KMS-11 (cell line): ENCODE measurements at regions not wholly inside any gene's neighbourhood (a gene's known extent, or its start where the extent isn't known, plus 50 kb on each side); places are given as distances from the start of the nearest gene placed in this dataset.

ENCODE experiments used
- H2AFZ ChIP-seq: fragments of 200-600 bp; sonication (generic); 2 replicates; pipeline ENCODE4 v1.6.1; 2016; ENCODE audit warnings: antibody characterized with exemption, mixed run types, low read depth
- H3K27ac ChIP-seq: fragments of 200-600 bp; sonication (generic); 2 replicates; pipeline ENCODE4 v1.6.1; 2016; ENCODE audit warnings: mild to moderate bottlenecking, mixed run types
- H3K27me3 ChIP-seq: fragments of 200-600 bp; sonication (generic); 2 replicates; pipeline ENCODE4 v1.6.1; 2017; ENCODE audit warnings: mild to moderate bottlenecking, low read depth, mixed run types, moderate library complexity; ENCODE audit not compliant: insufficient read depth
- H3K36me3 ChIP-seq: fragments of 200-600 bp; sonication (generic); 2 replicates; pipeline ENCODE4 v1.6.1; 2017; ENCODE audit warnings: mild to moderate bottlenecking, mixed run types; ENCODE audit not compliant: insufficient read depth
- H3K4me1 ChIP-seq: fragments of 200-600 bp; sonication (generic); 2 replicates; pipeline ENCODE4 v1.6.1; 2016; ENCODE audit warnings: mild to moderate bottlenecking, low read depth, mixed run types; ENCODE audit not compliant: poor library complexity, severe bottlenecking
- H3K4me2 ChIP-seq: fragments of 200-600 bp; sonication (generic); 2 replicates; pipeline ENCODE4 v1.7.0; 2016; ENCODE audit warnings: mild to moderate bottlenecking, mixed run types
- H3K4me3 ChIP-seq: fragments of 200-600 bp; sonication (generic); IDR thresholded peaks from 2 replicates; pipeline ENCODE4 v1.6.1; 2017; ENCODE audit warnings: low read depth, low read length, mixed read lengths; ENCODE audit not compliant: insufficient read depth
- H3K79me2 ChIP-seq: fragments of 200-600 bp; sonication (generic); 2 replicates; pipeline ENCODE4 v1.6.1; 2016; ENCODE audit warnings: low read depth, mixed run types; ENCODE audit not compliant: insufficient read depth
- H3K9ac ChIP-seq: fragments of 200-600 bp; sonication (generic); 2 replicates; pipeline ENCODE4 v1.6.1; 2016; ENCODE audit warnings: mild to moderate bottlenecking, mixed run types
- H4K20me1 ChIP-seq: fragments of 200-600 bp; sonication (generic); 2 replicates; pipeline ENCODE4 v1.6.1; 2016; ENCODE audit warnings: mild to moderate bottlenecking, mixed run types; ENCODE audit not compliant: insufficient read depth
- TF ChIP-seq, protein P1 (sequence below): fragments of 200-600 bp; sonication (generic); conservative IDR thresholded peaks from 2 replicates; pipeline ENCODE4 v1.6.1; 2017; ENCODE audit warnings: low read depth, mild to moderate bottlenecking, antibody characterized with exemption, low read length, moderate library complexity, mixed read lengths

DNA sequence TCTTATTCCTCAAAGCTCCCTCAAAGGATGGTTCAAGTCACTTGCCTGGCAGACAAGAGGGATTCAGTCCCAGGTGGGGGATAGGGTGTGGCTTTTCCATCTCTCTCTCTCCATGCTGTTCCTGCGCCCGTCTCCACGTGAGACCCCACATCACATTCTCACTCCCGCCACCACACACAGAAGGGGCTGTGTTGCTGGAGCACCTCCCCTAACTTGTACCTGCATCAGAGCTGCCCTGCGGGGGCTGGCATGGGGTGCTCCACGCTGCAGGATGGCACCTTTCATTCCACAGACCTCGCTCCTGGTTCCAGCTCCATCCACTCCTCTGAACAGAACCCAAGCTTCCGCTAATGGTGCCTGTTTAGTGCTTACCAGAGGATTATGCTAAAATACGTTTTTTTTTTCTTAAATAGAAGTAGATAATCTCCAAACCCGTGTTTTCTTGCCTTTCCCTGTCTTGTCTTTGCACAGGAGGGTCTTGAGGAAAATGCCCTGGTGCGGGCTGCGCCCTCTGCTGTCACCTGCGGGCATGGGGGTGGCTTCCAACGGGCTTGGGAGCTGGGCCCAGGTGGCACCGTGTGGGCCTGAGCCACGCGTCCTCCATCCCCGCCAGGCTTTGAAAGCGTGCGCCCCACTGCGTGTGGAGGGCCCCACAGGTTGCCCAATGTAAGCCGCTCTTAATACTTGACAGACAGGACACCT lies 985.6 kb downstream of the BRD1 start:
- no peak overlapping the region for H3K9ac ChIP-seq
- no peaks in the 10 kb centered on the region for H3K4me1 ChIP-seq
- H2AFZ ChIP-seq, result no peak overlapping the region
- no peak overlapping the region for H3K27ac ChIP-seq
- no peaks in the 10 kb centered on the region for H3K36me3 ChIP-seq
- no peaks in the 10 kb centered on the region for H3K79me2 ChIP-seq
- no peak overlapping the region for H3K4me3 ChIP-seq
- no peaks in the 10 kb centered on the region for H3K27me3 ChIP-seq
- TF ChIP-seq, protein P1, sequence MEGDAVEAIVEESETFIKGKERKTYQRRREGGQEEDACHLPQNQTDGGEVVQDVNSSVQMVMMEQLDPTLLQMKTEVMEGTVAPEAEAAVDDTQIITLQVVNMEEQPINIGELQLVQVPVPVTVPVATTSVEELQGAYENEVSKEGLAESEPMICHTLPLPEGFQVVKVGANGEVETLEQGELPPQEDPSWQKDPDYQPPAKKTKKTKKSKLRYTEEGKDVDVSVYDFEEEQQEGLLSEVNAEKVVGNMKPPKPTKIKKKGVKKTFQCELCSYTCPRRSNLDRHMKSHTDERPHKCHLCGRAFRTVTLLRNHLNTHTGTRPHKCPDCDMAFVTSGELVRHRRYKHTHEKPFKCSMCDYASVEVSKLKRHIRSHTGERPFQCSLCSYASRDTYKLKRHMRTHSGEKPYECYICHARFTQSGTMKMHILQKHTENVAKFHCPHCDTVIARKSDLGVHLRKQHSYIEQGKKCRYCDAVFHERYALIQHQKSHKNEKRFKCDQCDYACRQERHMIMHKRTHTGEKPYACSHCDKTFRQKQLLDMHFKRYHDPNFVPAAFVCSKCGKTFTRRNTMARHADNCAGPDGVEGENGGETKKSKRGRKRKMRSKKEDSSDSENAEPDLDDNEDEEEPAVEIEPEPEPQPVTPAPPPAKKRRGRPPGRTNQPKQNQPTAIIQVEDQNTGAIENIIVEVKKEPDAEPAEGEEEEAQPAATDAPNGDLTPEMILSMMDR, result no peak
- no peak overlapping the region for H3K4me2 ChIP-seq
- H4K20me1 ChIP-seq, result no peaks in the 10 kb centered on the region

DNA sequence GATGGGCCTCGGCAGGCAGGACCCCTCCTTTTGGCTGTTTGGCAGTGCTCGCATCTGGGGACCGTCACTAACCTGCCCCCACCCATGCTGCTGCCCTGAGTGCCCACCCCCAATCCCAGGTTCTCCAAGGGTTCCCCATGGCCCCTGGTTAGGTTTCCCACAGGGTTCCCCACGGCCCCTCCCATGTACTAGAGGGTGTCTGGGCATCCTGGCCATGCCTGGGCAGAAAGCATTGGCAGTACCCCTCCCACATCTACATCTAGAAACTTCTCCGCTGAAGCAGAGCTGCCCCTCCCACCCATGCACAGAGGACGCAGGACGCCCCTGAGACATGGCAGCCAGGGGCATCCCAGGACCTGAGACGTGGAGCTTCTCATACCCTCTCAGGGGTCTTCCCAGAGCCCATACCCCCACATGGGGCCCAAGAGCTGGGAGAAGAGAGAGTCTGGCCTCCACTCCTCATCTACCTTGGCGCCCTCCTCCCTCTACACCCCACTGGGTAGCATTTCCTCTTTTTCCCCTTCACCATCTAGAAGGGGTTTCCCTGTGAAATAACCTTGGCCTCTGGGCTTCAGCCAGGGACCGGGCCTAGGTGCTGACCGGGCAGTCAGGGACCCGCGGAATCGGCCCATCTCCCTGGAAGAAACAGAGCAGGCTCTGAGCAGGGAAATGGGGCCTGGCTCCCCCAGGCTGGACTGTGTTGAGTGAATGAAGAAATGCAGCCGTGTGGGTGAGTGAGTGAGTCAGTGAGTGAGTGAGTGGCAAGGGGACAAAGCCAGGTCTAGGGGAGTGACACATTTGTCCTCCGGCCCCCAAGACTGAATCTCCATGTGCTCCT lies 987.3 kb downstream of the BRD1 start:
- H4K20me1 ChIP-seq, result no peaks in the 10 kb centered on the region
- no peak overlapping the region for H3K4me3 ChIP-seq
- no peaks in the 10 kb centered on the region for H3K4me1 ChIP-seq
- no peak overlapping the region for H3K27ac ChIP-seq
- no peak overlapping the region for H2AFZ ChIP-seq
- H3K9ac ChIP-seq, result no peak overlapping the region
- TF ChIP-seq, protein P1, result no peak
- H3K4me2 ChIP-seq, result no peak overlapping the region
- no peaks in the 10 kb centered on the region for H3K27me3 ChIP-seq
- no peaks in the 10 kb centered on the region for H3K36me3 ChIP-seq
- no peaks in the 10 kb centered on the region for H3K79me2 ChIP-seq

DNA sequence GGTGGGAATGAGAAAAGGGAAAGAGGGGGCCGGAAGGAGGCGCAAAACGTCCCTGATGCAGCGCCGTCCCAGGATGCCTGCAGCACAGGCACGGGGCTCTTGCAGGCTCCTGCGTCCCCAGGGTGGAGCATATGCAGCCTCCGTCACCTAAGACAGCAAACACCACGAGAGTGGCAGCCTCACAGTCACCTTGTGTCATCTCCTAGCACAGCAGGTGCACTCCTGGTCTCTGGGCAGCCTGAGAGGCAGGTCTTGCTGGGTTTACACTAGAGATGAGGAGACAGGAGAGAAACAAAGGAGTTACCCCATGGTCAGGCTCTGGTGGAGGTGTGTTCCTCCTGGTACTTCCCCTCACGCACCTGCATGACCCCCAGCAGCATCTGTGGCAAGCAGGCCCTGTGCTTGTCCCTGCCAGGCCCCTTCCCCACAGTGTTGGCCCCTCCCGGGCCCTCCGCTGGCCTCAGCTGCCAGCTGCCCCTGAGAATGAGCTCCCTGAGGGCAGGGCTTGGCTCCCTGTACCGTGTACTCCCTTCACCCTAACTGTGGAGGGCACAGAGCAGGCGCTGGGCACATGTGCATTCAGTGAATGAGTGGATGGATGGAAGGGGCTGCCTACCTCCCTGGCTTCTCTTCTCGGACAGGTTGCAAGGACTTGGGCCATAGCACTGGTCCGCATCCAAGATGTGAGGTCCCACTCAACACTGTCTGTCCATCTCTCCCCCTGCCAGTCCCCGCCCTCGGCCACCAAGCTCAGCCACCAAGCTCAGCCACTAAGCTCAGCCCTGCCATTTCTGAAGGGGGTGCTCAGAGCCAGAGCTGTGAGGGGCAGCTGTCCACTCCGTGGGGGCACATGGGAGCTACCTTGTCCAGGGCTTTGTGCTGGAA lies 988.6 kb downstream of the BRD1 start:
- H2AFZ ChIP-seq, result no peak overlapping the region
- H3K36me3 ChIP-seq, result no peaks in the 10 kb centered on the region
- H3K27ac ChIP-seq, result no peak overlapping the region
- TF ChIP-seq, protein P1, result no peak
- H3K4me3 ChIP-seq, result no peak overlapping the region
- H3K4me2 ChIP-seq, result no peak overlapping the region
- no peaks in the 10 kb centered on the region for H3K79me2 ChIP-seq
- no peaks in the 10 kb centered on the region for H3K27me3 ChIP-seq
- no peaks in the 10 kb centered on the region for H4K20me1 ChIP-seq
- no peaks in the 10 kb centered on the region for H3K4me1 ChIP-seq
- no peak overlapping the region for H3K9ac ChIP-seq

DNA sequence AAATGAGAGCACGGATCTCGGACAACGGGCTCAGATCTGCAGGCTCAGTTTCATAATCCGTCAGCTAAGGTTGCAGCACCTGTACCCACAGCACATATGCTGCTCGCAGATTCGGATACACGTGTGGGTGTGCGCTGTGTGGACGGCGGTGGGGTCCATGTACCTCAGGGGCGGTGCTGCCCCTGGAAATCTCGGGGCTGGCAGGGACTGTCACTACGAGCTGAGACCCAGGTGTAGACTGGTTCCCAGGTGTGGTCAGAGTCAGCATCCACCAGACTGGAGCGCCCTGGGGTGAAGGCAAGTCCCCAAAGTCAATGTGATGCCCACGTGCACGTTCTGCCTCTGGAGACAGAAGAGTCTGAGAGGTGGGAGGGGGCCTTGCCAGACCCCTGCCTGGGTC lies 989.3 kb downstream of the BRD1 start:
- Histone ChIP-seq H3K9ac (no peak overlapping the region), H3K4me2 (no peak overlapping the region), H3K79me2 (no peaks in the 10 kb centered on the region), H3K27ac (no peak overlapping the region), H3K36me3 (no peaks in the 10 kb centered on the region), H4K20me1 (no peaks in the 10 kb centered on the region), H3K4me1 (no peaks in the 10 kb centered on the region), H2AFZ (no peak overlapping the region), H3K4me3 (no peak overlapping the region), H3K27me3 (no peaks in the 10 kb centered on the region)
- TF ChIP-seq, protein P1, result no peak
